GM12891 (cell line): ENCODE measurements at regions not wholly inside any gene's neighbourhood (a gene's known extent, or its start where the extent isn't known, plus 50 kb on each side); places are given as distances from the start of the nearest gene placed in this dataset.
"Not testable (repeated sequence)": the region's sequence is repeated elsewhere in the genome, so short reads cannot be mapped to it uniquely, and the experiment has no call there.

Experiments
- POLR2A ChIP-seq: IDR thresholded peaks from 2 replicates; pipeline ENCODE4 v1.6.1; 2011; ENCODE audit warnings: low read depth, low read length, control low read depth
- POLR2AphosphoS5 ChIP-seq: IDR thresholded peaks from 2 replicates; pipeline ENCODE4 v1.6.1; 2011; ENCODE audit warnings: low read depth, low read length, control low read depth
- TAF1 ChIP-seq: IDR thresholded peaks from 2 replicates; pipeline ENCODE4 v1.6.1; 2011; ENCODE audit warnings: low read depth, low read length, control low read depth

GRCh38 chr20:64327550-64328317 is 72.2 kb downstream of the PCMTD2 start:
- TF ChIP-seq POLR2AphosphoS5, TAF1, POLR2A: not testable (repeated sequence)
